ENCODE measurements at regions not wholly inside any gene's neighbourhood (a gene's known extent, or its start where the extent isn't known, plus 50 kb on each side); places are given as distances from the start of the nearest gene placed in this dataset.

GRCh38 chr20:48531505-48531904, 296.3 kb downstream of the PREX1 start:
- H3K4me2 ChIP-seq (ENCODE audit: insufficient read depth, low read length): no peak overlapping the region
- H3K9me3 ChIP-seq (ENCODE audit: low read depth, low read length): no peaks in the 10 kb centered on the region
- H4K20me1 ChIP-seq (ENCODE audit: insufficient read depth, low read length): no peaks in the 10 kb centered on the region
- H3K79me2 ChIP-seq (ENCODE audit: insufficient read depth, low read length): no peaks in the 10 kb centered on the region
- no peak overlapping the region for H2AFZ ChIP-seq (ENCODE audit: low read length)
- no peak for DNase-seq (ENCODE audit: insufficient read length, low spot score, missing footprints)
- H3K36me3 ChIP-seq (ENCODE audit: insufficient read depth, low read length): no peaks in the 10 kb centered on the region
- H3K27me3 ChIP-seq (ENCODE audit: insufficient read depth, low read length): no peaks in the 10 kb centered on the region
- H3K27ac ChIP-seq (ENCODE audit: low read depth, low read length): no peak overlapping the region
- no peak for TF ChIP-seq CTCF (IDR thresholded peaks at IDR 0.05; ENCODE audit: extremely low read depth, low read depth, low read length)
- H3K4me1 ChIP-seq (ENCODE audit: insufficient read depth, low read length): no peaks in the 10 kb centered on the region
- no peak overlapping the region for H3K4me3 ChIP-seq (ENCODE audit: insufficient read depth, low read length)

DNA sequence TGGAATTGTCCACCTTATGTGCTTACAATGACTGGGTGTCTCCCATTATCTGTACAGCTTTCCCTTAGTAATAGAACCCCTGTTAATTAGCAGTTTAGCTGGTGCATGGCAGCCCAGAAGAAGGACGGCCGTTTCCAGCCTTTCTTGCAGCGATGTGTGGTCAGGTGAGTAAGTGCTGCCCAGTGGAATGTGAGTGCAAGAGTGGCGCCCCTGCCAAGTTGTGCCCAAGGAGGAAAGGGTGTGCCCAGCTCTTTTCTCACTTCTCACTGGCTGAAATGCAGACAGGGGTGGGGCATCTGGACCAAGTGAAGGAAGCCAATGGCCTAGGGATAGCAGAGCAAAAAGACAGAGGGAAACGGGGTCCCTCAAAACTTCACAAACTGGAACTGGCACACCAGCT, 296.8 kb downstream of the PREX1 start:
- H3K27me3 ChIP-seq (ENCODE audit: insufficient read depth, low read length): no peaks in the 10 kb centered on the region
- no peak overlapping the region for H3K4me3 ChIP-seq (ENCODE audit: insufficient read depth, low read length)
- no peak overlapping the region for H2AFZ ChIP-seq (ENCODE audit: low read length)
- H3K79me2 ChIP-seq (ENCODE audit: insufficient read depth, low read length): no peaks in the 10 kb centered on the region
- H4K20me1 ChIP-seq (ENCODE audit: insufficient read depth, low read length): no peaks in the 10 kb centered on the region
- TF ChIP-seq CTCF (IDR thresholded peaks at IDR 0.05; ENCODE audit: extremely low read depth, low read depth, low read length): no peak
- no peak overlapping the region for H3K27ac ChIP-seq (ENCODE audit: low read depth, low read length)
- no peak overlapping the region for H3K4me2 ChIP-seq (ENCODE audit: insufficient read depth, low read length)
- H3K9me3 ChIP-seq (ENCODE audit: low read depth, low read length): no peaks in the 10 kb centered on the region
- DNase-seq (ENCODE audit: insufficient read length, low spot score, missing footprints): no peak
- H3K4me1 ChIP-seq (ENCODE audit: insufficient read depth, low read length): no peaks in the 10 kb centered on the region
- no peaks in the 10 kb centered on the region for H3K36me3 ChIP-seq (ENCODE audit: insufficient read depth, low read length)

GRCh38 chr20:48528346-48528745, 299.5 kb downstream of the PREX1 start:
- Histone ChIP-seq H3K27me3 (ENCODE audit: insufficient read depth, low read length) (no peaks in the 10 kb centered on the region), H3K4me1 (ENCODE audit: insufficient read depth, low read length) (no peaks in the 10 kb centered on the region), H3K4me2 (ENCODE audit: insufficient read depth, low read length) (no peak overlapping the region), H3K27ac (ENCODE audit: low read depth, low read length) (no peak overlapping the region), H3K79me2 (ENCODE audit: insufficient read depth, low read length) (no peaks in the 10 kb centered on the region), H2AFZ (ENCODE audit: low read length) (no peak overlapping the region), H3K9me3 (ENCODE audit: low read depth, low read length) (no peaks in the 10 kb centered on the region), H3K4me3 (ENCODE audit: insufficient read depth, low read length) (no peak overlapping the region), H3K36me3 (ENCODE audit: insufficient read depth, low read length) (no peaks in the 10 kb centered on the region), H4K20me1 (ENCODE audit: insufficient read depth, low read length) (no peaks in the 10 kb centered on the region)
- no peak for DNase-seq (ENCODE audit: insufficient read length, low spot score, missing footprints)
- TF ChIP-seq CTCF (IDR thresholded peaks at IDR 0.05; ENCODE audit: extremely low read depth, low read depth, low read length): no peak

GRCh38 chr20:48527771-48528170, 300.0 kb downstream of the PREX1 start:
- Histone ChIP-seq H4K20me1 (ENCODE audit: insufficient read depth, low read length) (no peaks in the 10 kb centered on the region), H3K9me3 (ENCODE audit: low read depth, low read length) (no peaks in the 10 kb centered on the region), H3K4me2 (ENCODE audit: insufficient read depth, low read length) (no peak overlapping the region), H2AFZ (ENCODE audit: low read length) (no peak overlapping the region), H3K4me3 (ENCODE audit: insufficient read depth, low read length) (no peak overlapping the region), H3K36me3 (ENCODE audit: insufficient read depth, low read length) (no peaks in the 10 kb centered on the region), H3K4me1 (ENCODE audit: insufficient read depth, low read length) (no peaks in the 10 kb centered on the region), H3K27ac (ENCODE audit: low read depth, low read length) (no peak overlapping the region), H3K79me2 (ENCODE audit: insufficient read depth, low read length) (no peaks in the 10 kb centered on the region), H3K27me3 (ENCODE audit: insufficient read depth, low read length) (no peaks in the 10 kb centered on the region)
- TF ChIP-seq CTCF (IDR thresholded peaks at IDR 0.05; ENCODE audit: extremely low read depth, low read depth, low read length): no peak
- no peak for DNase-seq (ENCODE audit: insufficient read length, low spot score, missing footprints)

Data from osteoblast (primary cell).